ENCODE measurements at regions not wholly inside any gene's neighbourhood (a gene's known extent, or its start where the extent isn't known, plus 50 kb on each side); places are given as distances from the start of the nearest gene placed in this dataset.

GRCh38 chr1:79827446-79827845 lies 820.9 kb upstream of the ADGRL4 start:
- Histone ChIP-seq H3K79me1 (ENCODE audit: low read depth, low read length) (no peaks in the 10 kb centered on the region), H3K27me3 (replicated peaks in 1 of 4; ENCODE audit: control insufficient read depth in 3 of 4, extremely low read depth in 1 of 4, insufficient read depth in 3 of 4, low read length in 3 of 4) (no peaks in the 10 kb centered on the region), H3K36me3 (ENCODE audit: control insufficient read depth in 2 of 4, insufficient read depth in 4 of 4, low read length in 3 of 4) (no peaks in the 10 kb centered on the region), H2AFZ (ENCODE audit: low read length) (no peak overlapping the region), H4K8ac (ENCODE audit: extremely low read depth, insufficient read depth, low read length) (no peak overlapping the region), H3K56ac (replicated peaks; ENCODE audit: insufficient read length, low read depth, low read length) (no peak overlapping the region), H3K4me1 (replicated peaks in 1 of 4; ENCODE audit: control insufficient read depth in 3 of 4, insufficient read depth in 4 of 4, low read length in 3 of 4) (no peaks in the 10 kb centered on the region), H2BK5ac (ENCODE audit: low read depth, low read length) (no peak overlapping the region), H3K27ac (ENCODE audit: low read depth, low read length) (no peak overlapping the region), H2BK120ac (replicated peaks; ENCODE audit: low read depth, low read length) (no peak overlapping the region), H2BK12ac (ENCODE audit: low read depth, low read length) (no peak overlapping the region), H3K18ac (ENCODE audit: extremely low read depth, low read length) (no peak overlapping the region), H3K9ac (replicated peaks in 1 of 4; ENCODE audit: extremely low read depth in 1 of 4, low read depth in 3 of 4, low read length in 3 of 4) (no peak overlapping the region), H2AK5ac (ENCODE audit: low read depth, low read length) (no peak overlapping the region), H3K23ac (ENCODE audit: insufficient read length) (no peak overlapping the region), H3K14ac (ENCODE audit: insufficient read length) (no peak overlapping the region), H4K5ac (ENCODE audit: insufficient read length, low read depth, low read length) (no peak overlapping the region), H3K79me2 (ENCODE audit: control insufficient read depth in 1 of 2, insufficient read depth in 2 of 2, low read length in 2 of 2) (no peaks in the 10 kb centered on the region), H3K4me2 (ENCODE audit: insufficient read depth in 1 of 2, low read depth in 2 of 2, low read length in 2 of 2) (no peak overlapping the region), H2BK15ac (ENCODE audit: low read length) (no peak overlapping the region), H3K4me3 (ENCODE audit: extremely low read depth in 1 of 4, insufficient read depth in 2 of 4, low read depth in 3 of 4, low read length in 4 of 4) (no peak overlapping the region), H3K4ac (replicated peaks; ENCODE audit: insufficient read length, low read depth, low read length) (no peak overlapping the region), H3K23me2 (ENCODE audit: low read depth, low read length) (no peaks in the 10 kb centered on the region), H3K9me3 (ENCODE audit: insufficient read depth in 2 of 2, low read depth in 1 of 2, low read length in 1 of 2) (no peaks in the 10 kb centered on the region), H4K20me1 (replicated peaks in 1 of 2; ENCODE audit: control insufficient read depth in 1 of 2, insufficient read depth in 2 of 2, low read length in 2 of 2) (no peaks in the 10 kb centered on the region), H2BK20ac (ENCODE audit: low read length) (no peak overlapping the region), H4K91ac (replicated peaks; ENCODE audit: insufficient read length, low read length) (no peak overlapping the region)
- ChIA-PET CTCF (ENCODE audit: partially characterized antibody) (no interaction called here), POLR2A (ENCODE audit: partially characterized antibody) (no interaction called here)
- TF ChIP-seq ZNF274 (IDR thresholded peaks at IDR 0.05; ENCODE audit: borderline replicate concordance, extremely low read depth, low read length) (no peak), CBX5 (IDR thresholded peaks at IDR 0.05; ENCODE audit: low read depth, low read length) (no peak), EGR1 (IDR thresholded peaks at IDR 0.05; ENCODE audit: borderline replicate concordance, low read depth, low read length) (no peak), TCF12 (IDR thresholded peaks at IDR 0.05; ENCODE audit: low read depth, low read length) (no peak)
- 91% methylated on average over 2 of the region's 2 CpGs; no CpG with 5 or more reads in 1 of the 2 experiments for WGBS, 2 experiments (ENCODE audit: extremely low coverage in 1 of 2, insufficient coverage in 1 of 2, insufficient read length in 1 of 2, insufficient replicate concordance in 2 of 2, low coverage in 1 of 2, low lambda C conversion rate in 2 of 2, missing lambda C conversion rate in 1 of 2)
- FAIRE-seq (no peak), DNase-seq (ENCODE audit: low read depth in 1 of 2, low spot score in 2 of 2) (no peak)

Measured in H1 (cell line).